GOT3 (cell line): ENCODE measurements at regions not wholly inside any gene's neighbourhood (a gene's known extent, or its start where the extent isn't known, plus 50 kb on each side); places are given as distances from the start of the nearest gene placed in this dataset.
"Not testable (repeated sequence)": the region's sequence is repeated elsewhere in the genome, so short reads cannot be mapped to it uniquely, and the experiment has no call there.

Experiments
- DNase-seq: peaks from one replicate; lab custom pipeline; 2025; ENCODE audit warnings: mixed read lengths; lab: John Stamatoyannopoulos, UW

DNA sequence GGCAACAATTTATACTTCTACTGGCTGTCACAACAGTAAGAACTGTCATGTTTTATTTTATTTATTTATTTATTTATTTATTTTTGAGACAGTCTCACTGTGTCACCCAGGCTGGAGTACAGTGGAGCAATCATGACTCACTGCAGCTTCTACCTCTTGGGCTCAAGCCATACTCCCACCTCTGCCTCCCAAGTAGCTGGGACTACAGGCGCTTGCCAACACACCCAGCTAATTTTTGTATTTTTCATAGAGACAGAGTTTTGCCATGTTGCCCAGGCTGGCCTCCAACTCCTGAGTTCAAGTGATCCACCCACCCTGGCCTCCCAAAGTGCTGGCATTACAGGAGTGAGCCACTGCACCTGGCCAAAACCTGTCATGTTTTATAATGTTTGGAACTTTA is 255.1 kb upstream of the DUSP10 start:
- not testable (repeated sequence) for DNase-seq

DNA sequence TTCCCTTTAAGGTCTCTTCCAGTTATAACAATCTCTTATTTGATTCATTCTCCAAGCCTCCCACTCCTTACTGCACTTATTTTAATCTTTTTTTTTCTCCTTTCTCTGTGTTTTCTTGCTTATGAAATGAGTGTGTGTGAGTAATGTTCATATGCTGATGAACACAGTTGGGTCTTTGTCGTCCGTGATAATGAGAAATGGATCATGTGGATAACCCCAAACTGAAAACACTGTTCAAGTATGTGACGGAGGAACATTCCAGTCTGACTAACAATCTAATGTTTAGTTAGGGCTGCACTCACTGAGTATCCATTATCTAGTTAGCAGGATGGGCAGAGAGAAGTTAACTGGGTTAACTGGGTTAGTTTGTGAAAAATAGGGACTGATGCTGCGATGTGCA is 253.1 kb upstream of the DUSP10 start:
- DNase-seq: no peak

DNA sequence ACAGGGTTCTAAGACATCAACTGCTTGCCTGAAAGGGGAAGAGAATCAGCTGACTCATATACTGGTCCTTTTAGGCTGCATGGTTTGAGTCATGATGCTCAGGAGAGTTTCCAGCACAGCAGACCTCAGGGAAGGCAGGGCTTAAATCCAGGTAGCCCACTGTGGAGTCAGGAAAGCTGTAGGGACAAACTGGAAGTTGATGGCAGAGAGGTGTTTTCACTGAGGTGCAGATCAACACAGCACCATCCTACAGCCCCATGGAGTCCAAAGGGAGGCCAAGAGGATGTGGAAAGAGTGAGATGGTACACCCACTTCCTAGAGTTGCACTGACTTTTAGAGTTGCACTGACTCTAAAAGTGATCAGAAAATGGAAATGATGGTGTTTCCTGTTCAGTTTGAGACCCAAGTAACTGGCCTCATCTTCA is 252.4 kb upstream of the DUSP10 start:
- DNase-seq: no peak

DNA sequence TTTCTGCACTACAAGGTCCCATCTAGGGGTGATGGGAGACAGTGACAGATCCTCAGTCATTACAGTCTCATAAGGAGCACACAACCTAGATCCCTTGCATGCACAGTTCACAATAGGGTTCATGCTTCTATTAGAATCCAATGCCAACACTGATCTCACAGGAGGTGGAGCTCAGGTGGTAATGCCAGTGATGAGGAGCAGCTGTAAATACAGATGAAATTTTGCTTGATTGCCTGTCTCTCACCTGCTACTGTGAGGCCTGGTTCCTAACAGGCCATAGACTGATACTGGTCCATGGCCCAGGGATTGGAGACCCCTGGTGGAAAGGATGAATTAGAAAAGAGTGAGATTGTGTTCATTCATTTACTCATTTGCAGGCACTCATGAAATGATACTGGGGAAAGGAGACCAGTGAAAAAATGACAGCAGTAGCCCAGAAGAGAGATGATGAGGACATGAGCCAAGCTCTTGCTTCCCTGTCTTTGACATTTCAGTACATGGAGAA is 251.6 kb upstream of the DUSP10 start:
- no peak for DNase-seq

DNA sequence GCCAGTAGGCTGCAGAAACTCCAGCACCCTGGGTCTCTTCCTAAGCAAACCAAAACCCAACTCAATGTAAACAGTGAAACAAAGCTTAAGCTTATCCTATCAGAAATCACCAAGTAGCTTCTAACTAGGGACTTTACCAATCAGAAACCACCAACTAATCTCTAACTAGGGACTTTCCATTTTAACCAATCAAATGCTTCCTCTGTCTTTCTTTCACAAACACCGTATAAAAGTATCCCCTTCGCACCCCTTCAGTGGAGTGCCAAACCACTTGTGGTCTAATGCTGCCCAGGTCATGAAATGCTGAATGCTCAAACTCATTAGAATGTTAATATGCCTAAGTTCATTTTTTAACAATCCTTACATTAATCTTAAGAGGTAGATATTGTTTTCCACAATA is 250.5 kb upstream of the DUSP10 start:
- DNase-seq: no peak

DNA sequence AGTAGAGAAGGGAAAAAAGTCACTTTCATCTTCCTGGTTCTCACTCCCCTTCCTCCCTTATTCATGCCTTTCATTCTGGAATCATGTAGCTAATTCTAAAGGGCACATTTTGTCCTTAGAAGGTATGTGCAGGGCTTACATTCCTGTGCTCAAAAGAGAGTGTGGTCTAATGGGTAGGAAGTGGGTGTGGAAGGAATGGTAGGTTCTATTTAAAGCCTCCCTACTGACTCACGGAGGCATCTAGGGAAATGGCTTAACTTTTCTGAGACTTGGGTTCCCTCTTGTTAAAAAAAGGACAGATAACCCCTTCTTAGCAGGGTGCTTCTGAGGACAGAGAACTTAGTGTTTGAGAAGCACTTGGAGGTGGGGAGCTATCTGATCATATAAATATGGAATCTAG is 249.3 kb upstream of the DUSP10 start:
- DNase-seq: no peak

DNA sequence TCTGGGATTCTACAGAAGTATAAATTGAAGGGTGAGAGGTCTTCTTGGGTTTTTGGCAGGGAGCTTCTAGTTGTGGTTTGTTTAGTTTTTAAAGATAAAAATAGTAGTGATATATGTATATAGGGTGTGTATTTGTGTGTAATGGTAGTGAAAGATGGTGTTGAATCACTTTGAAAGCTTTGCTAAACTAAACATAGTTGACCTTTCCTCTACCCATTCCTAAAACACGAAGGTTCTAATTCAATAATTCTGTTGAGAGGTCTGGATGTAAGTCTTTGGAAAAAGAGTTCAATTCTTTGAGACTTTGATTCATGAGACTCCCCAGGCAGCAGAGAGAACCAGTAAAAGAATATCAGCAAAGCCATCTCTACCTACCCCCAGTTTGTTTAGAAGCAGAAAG is 247.9 kb upstream of the DUSP10 start:
- no peak for DNase-seq

DNA sequence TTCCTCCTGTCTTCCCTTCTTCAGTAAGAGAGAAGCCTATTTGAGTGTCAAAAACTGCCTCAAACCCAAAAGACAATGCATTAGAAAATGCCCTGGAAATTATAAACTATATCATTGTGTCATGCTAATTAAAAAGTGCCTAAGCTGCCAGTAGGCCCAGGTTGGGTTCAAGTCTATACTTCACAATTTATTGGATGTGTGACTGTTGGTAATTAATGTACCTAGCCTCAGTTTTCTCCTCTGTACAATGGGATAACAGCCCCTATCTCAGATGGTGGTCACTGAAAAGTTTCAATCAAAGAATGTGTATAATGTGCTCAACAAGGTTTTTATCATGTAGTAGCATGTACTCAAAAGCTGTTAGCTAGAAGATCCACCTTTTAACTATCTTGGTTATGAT is 246.9 kb upstream of the DUSP10 start:
- DNase-seq: no peak

DNA sequence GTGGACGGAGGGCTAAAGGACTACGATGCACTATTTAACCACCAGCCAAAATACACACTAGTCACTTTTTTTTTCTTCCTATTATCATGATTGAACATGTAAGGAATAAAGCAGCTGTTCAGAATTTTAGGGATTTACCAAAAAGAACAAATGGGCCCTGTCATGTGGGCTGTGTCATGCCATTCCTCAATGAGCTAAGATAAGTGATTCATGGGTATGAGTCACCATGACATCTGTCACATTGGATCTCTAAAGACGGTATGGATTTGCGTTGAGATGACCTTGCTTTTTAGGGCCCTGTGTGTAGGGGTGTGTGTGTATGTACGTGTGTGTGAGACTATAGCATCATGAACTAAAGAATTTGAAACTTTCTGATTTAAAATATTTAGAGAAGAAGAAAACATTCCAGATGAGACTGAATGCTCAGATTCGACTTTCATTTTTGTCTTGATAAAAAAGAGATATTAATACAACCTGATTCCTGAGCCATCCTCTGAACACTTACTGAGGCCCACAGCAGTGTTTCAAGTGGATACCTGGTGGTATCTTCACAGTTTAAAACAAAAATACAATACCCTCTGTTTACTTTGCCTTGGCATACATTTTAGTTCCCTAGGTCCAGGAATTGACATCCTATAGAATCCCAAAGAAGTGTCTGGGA is 246.1 kb upstream of the DUSP10 start:
- no peak for DNase-seq

DNA sequence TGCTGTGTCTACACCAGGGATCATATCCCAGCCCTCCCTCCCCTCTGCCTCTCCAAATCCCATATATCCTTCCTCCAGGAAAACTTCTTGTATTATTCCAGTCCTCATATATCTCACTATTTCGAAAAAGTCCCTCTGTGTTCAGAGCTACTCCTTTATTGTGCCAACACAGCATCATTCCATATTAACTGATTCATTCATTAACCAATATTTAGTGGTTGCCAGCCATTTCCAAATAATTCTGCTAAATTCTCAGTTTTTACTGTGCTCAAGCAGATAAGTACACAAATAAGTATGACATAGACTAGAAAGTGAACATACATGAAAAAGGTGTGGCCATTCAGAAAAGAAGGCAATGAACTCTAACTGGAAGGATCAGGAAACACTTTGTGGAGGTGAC is 241.6 kb upstream of the DUSP10 start:
- no peak for DNase-seq

DNA sequence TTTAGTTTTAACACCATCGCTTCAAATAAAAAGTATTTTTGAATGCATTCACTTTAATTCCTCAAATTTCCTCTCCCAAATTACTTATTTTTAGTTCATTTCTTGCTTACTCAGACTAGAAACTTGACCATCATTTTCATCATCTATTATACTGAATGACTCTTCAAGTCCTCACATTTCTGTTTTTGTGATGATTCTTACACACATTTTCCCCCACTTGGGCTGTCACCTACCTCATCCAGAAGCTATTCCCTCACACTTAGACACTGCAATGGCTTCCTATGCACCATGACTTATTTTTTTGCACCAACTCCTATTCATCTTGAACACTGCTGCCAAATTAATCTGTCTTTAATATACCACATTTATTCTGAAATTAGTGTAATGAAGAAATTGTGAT is 239.6 kb upstream of the DUSP10 start:
- DNase-seq: no peak

DNA sequence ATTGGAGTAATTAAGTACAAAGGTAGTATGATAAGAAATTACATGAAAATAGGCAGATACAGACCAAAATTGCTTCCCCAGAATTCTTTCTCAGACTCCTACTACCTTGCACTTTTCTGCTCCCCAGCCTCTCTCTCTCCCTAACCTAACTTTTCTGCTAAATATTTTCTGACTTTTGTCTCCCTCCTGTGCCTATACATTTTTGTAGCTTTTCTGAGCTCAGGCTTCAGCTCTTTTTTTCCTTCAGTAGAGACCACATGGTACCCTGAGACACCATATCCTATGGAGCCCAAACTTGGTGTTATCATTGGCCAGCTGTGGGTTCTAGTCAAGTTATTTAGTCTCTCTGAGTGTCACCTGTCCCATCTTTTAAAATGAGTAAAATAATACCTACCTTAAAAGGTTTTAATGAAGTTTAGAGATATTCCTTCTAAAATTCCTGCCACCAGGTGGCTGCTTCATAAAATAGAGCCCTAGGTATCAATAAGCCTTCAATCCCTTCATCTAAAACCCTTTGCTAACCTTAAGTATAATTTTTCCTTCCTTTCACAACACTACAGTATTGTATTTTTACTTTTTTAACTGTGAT is 237.6 kb upstream of the DUSP10 start:
- DNase-seq: no peak

DNA sequence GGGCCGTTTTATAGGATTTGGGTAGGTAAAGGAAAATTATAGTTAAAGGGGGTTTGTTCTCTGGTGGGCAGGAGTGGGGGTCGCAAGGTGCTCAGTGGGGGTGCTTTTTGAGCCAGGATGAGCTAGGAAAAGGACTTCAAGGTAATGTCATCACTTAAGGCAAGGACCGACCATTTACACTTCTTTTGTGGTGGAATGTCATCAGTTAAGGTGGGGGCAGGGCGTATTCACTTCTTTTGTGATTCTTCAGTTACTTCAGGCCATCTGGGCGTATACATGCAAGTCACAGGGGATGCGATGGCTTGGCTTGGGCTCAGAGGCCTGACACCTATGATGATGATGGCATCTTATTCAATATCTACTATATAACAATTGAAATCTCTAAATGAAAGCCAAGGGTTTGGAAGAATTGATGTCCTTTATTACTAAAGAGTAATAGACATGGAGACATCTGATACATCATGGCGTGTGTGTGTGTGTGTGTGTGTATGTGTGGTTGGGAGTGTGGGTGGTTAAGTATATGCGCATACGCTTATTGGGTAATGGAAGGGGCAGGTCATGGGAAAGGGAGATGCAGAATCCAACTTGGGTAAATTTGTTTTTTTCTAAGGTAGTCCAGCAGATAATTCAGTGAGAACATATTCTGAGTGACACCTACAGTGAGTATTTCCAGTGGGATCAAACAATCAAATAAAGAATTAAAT is 236.9 kb upstream of the DUSP10 start:
- not testable (repeated sequence) for DNase-seq

DNA sequence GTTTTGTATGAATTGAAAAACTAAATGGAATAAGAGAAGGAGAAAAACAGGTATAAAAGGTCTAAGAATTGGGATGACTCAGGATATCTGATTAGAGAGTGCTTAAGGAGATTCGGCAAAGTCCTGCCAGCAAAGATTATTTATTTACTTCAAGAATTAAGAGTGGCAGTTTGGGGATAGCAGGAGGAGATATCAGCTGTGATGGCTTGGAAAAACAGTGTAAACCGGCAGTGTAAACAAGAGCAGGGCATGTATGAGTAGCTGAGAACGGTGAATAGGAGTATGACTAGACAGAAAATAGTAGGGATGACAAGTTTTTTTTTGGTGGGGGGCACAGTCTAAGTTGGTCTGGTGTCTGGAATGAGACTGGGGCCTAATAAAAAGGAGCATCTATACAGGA is 231.9 kb upstream of the DUSP10 start:
- DNase-seq: not testable (repeated sequence)

DNA sequence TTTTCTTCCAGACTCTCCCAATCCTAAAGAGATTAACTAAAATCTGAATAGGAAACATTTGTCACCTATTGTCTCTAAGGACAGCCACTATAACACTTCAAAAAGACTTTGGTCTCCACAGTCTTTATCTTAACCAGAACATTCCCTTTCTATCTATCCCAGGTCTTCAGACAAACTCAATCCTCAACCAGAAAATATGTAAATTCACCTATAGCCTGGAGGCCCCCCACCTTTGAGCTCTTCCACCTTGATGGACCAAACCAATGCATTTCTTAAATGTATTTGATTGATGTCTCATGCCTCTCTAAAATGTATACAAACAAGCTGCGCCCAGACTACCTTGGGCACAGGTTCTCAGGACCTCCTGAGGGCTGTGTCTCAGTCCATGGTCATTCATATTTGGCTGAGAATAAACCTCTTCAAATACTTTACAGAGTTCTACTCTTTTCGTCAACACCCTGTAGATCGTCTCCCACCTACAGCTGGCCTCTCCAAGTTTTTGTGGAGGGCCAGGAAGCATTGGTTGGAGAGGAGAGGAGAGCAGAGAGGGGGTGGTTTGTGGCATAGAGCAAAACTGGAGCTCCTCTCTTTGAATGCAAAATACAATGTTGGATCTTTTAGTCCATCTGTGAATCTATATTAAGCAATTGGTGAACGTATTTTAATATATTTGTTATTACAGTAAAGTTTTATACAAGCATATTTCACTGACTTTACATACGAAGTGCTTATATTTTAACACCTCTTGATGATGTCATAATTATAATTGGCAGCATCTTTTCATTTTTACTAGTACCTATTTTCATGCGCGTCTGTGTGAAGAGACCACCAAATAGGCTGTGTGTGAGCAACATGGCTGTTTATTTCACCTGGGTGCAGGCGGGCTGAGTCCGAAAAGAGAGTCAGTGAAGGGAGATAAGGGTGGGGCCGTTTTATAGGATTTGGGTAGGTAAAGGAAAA is 230.7 kb upstream of the DUSP10 start:
- DNase-seq: no peak

DNA sequence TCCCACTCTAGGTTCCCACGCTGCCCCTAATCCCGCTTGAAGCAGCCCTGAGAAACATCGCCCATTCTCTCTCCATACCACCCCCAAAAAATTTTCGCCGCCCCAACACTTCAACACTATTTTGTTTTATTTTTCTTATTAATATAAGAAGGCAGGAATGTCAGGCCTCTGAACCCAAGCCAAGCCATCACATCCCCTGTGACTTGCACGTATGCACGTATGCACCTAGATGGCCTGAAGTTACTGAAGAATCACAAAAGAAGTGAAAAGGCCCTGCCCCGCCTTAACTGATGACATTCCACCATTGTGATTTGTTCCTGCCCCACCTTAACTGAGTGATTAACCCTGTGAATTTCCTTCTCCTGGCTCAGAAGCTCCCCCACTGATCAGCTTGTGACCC is 229.1 kb upstream of the DUSP10 start:
- DNase-seq: not testable (repeated sequence)

DNA sequence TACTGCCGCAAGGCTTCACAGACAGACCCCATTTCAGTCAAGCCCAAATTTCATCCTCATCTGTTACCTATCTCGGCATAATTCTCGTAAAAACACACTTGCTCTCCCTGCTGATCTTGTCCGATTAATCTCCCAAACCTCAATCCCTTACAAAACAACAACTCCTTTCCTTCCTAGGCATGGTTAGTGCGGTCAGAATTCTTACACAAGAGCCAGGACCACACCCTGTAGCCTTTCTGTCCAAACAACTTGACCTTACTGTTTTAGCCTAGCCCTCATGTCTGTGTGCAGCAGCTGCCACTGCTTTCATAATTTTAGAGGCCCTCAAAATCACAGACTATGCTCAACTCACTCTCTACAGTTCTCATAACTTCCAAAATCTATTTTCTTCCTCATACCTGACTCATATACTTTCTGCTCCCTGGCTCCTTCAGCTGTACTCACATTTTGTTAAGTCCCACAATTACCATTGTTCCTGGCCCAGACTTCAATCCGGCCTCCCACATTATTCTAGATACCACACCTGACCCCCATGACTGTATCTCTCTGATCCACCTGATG is 227.5 kb upstream of the DUSP10 start:
- DNase-seq: not testable (repeated sequence)

DNA sequence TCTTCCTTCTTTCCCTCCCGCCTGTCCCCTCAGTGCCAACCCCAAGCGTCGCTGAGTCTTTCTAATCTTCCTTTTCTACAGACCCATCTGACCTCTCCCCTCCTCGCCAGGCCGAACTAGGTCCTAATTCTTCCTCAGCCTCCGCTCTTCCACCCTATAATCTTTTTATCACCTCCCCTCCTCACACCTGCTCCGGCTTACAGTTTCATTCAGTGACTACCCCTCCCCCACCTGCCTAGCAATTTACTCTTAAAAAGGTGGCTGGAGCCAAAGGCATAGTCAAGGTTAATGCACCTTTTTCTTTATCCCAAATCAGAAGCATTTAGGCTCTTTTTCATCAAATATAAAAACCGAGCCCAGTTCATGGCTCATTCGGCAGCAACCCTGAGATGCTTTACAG is 225.6 kb upstream of the DUSP10 start:
- DNase-seq: not testable (repeated sequence)

DNA sequence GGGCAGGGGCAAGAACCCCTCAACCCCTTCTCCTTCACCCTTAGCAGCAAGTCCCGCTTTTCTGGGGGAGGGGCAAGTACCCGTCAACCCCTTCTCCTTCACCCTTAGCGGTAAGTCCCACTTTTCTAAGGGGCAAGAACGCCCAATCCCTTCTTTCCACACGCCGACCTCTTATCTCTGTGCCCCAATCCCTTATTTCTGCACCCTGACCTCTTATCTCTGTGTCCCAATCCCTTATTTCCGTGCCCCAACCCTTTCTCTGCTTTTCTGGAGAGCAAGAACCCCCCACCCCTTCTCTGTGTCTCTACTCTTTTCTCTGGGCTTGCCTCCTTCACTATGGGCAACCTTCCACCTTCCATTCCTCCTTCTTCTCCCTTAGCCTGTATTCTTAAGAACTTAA is 225.0 kb upstream of the DUSP10 start:
- DNase-seq: not testable (repeated sequence)

DNA sequence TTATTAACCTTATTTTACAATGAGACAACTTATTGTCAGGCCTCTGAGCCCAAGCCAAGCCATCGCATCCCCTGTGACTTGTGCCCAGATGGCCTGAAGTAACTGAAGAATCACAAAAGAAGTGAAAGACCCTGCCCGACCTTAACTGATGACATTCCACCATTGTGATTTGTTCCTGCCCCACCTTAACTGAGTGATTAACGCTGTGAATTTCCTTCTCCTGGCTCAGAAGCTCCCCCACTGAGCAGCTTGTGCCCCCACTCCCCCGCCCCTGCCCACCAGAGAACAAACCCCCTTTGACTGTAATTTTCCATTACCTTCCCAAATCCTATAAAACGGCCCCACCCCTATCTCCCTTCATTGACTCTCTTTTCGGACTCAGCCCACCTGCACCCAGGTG is 224.0 kb upstream of the DUSP10 start:
- not testable (repeated sequence) for DNase-seq

DNA sequence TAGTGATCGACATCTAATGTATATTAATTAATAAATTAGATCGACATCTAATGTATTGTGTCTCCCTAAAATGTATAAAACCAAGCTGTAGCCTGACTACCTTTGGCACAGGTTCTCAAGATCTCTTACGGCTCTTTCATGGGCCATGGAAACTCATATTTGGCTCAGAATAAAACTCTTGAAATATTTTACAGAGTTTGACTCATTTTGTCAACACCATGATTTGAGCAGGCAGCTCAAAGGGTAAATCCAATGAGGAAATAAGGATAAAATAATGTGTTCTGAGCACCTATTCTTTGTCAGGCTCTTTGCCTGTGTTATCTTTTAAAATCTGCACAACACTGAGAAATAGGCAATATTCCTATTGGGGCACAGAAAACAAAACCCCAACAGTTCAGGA is 223.4 kb upstream of the DUSP10 start:
- DNase-seq: no peak

DNA sequence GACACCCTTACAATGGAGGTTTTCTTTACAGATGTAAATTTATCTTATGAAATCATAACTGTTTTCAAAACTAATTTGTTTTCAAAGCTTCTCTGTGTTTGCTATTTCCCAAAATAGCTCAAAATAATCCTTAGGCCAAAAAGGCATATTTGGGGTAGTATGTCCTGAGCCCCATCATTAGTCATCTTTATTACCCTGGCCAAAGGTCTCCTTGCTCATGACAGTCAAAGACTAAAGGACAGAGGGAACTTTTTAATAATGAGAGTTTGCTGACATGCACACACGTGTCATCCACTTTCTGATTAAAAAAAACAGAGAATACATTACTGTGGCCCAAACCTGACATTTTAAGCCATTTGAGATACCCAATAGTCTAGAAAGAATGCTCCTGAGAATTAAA is 221.9 kb upstream of the DUSP10 start:
- DNase-seq: no peak
